ENCODE measurements at regions not wholly inside any gene's neighbourhood (a gene's known extent, or its start where the extent isn't known, plus 50 kb on each side); places are given as distances from the start of the nearest gene placed in this dataset.

- no peaks in the 10 kb centered on the region for H3K36me3 ChIP-seq
- H3K27ac ChIP-seq = peak overlapping the region in 2 of 8 donors; percentile 37 to 45
- no peak for DNase-seq
- TF ChIP-seq CTCF (IDR thresholded peaks at IDR 0.05 in 8 of 11, conservative IDR thresholded peaks at IDR 0.05 in 3 of 11) = no peak
- no peak for TF ChIP-seq POLR2AphosphoS5 (IDR thresholded peaks at IDR 0.05)
- no peak for TF ChIP-seq POLR2A (IDR thresholded peaks at IDR 0.05)
- peaks cover 0 to 10% (median 2%) of the 10 kb centered on the region in 6 donors for H3K4me1 ChIP-seq
- H3K27me3 ChIP-seq (replicated peaks in 1 of 7) = peaks cover 0 to 4% (median 0%) of the 10 kb centered on the region in 7 donors
- no peaks in the 10 kb centered on the region for H3K9me3 ChIP-seq
- intact Hi-C loops (cut with DNase I; ENCODE audit: low total_unique reads) = no loop called here
- 54 to 75% (median 65%) methylated on average over 5 of the region's 5 CpGs for WGBS, 5 donors
- no peak overlapping the region for H3K4me3 ChIP-seq
Observed at GRCh38 chr21:35565204-35565611, 495.1 kb downstream of the SETD4 start.

GRCh38 chr21:35563885-35564451 lies 496.4 kb downstream of the SETD4 start:
- Histone ChIP-seq H3K4me1 (peaks cover 0 to 10% (median 2%) of the 10 kb centered on the region in 6 donors), H3K27ac (peak overlapping the region in 7 of 8 donors; percentile 5 to 63 (median 37)), H3K4me3 (no peak overlapping the region), H3K27me3 (replicated peaks in 1 of 7) (peaks cover 0 to 4% (median 0%) of the 10 kb centered on the region in 7 donors), H3K9me3 (no peaks in the 10 kb centered on the region), H3K36me3 (no peaks in the 10 kb centered on the region)
- intact Hi-C loops (cut with DNase I; ENCODE audit: low total_unique reads) = no loop called here
- TF ChIP-seq POLR2A (IDR thresholded peaks at IDR 0.05) (no peak), CTCF (IDR thresholded peaks at IDR 0.05 in 8 of 11, conservative IDR thresholded peaks at IDR 0.05 in 3 of 11) (no peak), POLR2AphosphoS5 (IDR thresholded peaks at IDR 0.05) (peak in 1 of 3 donors; percentile 60)
- WGBS, 5 donors = 23 to 51% (median 46%) methylated on average over 7 to 10 of the region's 10 CpGs
- DNase-seq = no peak

GRCh38 chr21:35562876-35563275 lies 497.4 kb downstream of the SETD4 start:
- Histone ChIP-seq H3K4me3 (no peak overlapping the region), H3K27me3 (replicated peaks in 1 of 7) (peaks cover 0 to 4% (median 0%) of the 10 kb centered on the region in 7 donors), H3K36me3 (no peaks in the 10 kb centered on the region), H3K9me3 (no peaks in the 10 kb centered on the region), H3K27ac (peak overlapping the region in 3 of 8 donors; percentile 14 to 41 (median 22)), H3K4me1 (peaks cover 0 to 10% (median 2%) of the 10 kb centered on the region in 6 donors)
- 77 to 89% (median 86%) methylated on average over 5 of the region's 5 CpGs for WGBS, 5 donors
- TF ChIP-seq CTCF (IDR thresholded peaks at IDR 0.05 in 8 of 11, conservative IDR thresholded peaks at IDR 0.05 in 3 of 11) (no peak), POLR2A (IDR thresholded peaks at IDR 0.05) (no peak), POLR2AphosphoS5 (IDR thresholded peaks at IDR 0.05) (no peak)
- no peak for DNase-seq
- intact Hi-C loops (cut with DNase I; ENCODE audit: low total_unique reads) = no loop called here

- intact Hi-C loops (cut with DNase I; ENCODE audit: low total_unique reads) = no loop called here
Observed at GRCh38 chr21:35561116-35561515, 499.2 kb downstream of the SETD4 start.

More at GRCh38 chr21:35561116-35561515, 499.2 kb downstream of the SETD4 start:
- peaks cover 0 to 10% (median 2%) of the 10 kb centered on the region in 6 donors for H3K4me1 ChIP-seq
- no peak overlapping the region for H3K4me3 ChIP-seq
- H3K27me3 ChIP-seq (replicated peaks in 1 of 7) = peaks cover 0 to 4% (median 0%) of the 10 kb centered on the region in 7 donors
- TF ChIP-seq POLR2AphosphoS5 (IDR thresholded peaks at IDR 0.05) (no peak), POLR2A (IDR thresholded peaks at IDR 0.05) (no peak), CTCF (IDR thresholded peaks at IDR 0.05 in 8 of 11, conservative IDR thresholded peaks at IDR 0.05 in 3 of 11) (no peak)
- WGBS, 5 donors = 73 to 86% (median 79%) methylated on average over 4 of the region's 4 CpGs
- H3K9me3 ChIP-seq = no peaks in the 10 kb centered on the region
- H3K27ac ChIP-seq = no peak overlapping the region
- H3K36me3 ChIP-seq = no peaks in the 10 kb centered on the region
- no peak for DNase-seq

Data from spleen (tissue), 11 donors.